Body of pancreas (tissue), 4 donors: ENCODE measurements at regions not wholly inside any gene's neighbourhood (a gene's known extent, or its start where the extent isn't known, plus 50 kb on each side); places are given as distances from the start of the nearest gene placed in this dataset.

ENCODE experiments used
- POLR2A ChIP-seq, 3 donors: fragments of 450-650 bp; IDR thresholded peaks; one replicate each; pipeline ENCODE4 v1.6.1; 2016; ENCODE audit warnings: antibody characterized with exemption in 3 of 3, mild to moderate bottlenecking in 2 of 3
- TF ChIP-seq, protein P1 (sequence below), 7 experiments: fragments of 450-650 bp in 4 of 7; fragments of 200-600 bp in 3 of 7; sonication (generic) in 3 of 7; IDR thresholded peaks; one replicate each; pipeline ENCODE4 v1.5.1; 2016 to 2019; ENCODE audit warnings: antibody characterized with exemption in 7 of 7

DNA sequence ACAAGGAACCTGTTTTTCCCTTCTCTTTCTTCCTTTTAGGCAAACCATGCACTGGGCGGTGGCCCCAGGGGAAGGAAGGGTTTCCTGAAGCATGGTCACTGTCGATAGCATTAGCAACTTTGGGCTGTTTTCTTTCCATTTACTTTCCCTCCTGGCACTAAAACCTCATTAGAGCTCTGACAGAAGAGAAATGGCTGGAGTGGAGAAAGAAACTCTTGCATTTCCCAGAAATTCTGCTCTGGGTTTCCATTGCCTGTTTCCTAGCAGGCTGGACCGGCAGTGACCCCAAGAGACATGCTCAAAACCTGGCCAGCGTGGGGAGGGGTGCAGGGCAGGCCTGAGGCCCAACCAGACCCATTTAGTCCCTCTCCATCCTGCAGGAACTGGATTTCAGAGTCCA lies 230.7 kb upstream of the CCL2 start:
- TF ChIP-seq, protein P1, sequence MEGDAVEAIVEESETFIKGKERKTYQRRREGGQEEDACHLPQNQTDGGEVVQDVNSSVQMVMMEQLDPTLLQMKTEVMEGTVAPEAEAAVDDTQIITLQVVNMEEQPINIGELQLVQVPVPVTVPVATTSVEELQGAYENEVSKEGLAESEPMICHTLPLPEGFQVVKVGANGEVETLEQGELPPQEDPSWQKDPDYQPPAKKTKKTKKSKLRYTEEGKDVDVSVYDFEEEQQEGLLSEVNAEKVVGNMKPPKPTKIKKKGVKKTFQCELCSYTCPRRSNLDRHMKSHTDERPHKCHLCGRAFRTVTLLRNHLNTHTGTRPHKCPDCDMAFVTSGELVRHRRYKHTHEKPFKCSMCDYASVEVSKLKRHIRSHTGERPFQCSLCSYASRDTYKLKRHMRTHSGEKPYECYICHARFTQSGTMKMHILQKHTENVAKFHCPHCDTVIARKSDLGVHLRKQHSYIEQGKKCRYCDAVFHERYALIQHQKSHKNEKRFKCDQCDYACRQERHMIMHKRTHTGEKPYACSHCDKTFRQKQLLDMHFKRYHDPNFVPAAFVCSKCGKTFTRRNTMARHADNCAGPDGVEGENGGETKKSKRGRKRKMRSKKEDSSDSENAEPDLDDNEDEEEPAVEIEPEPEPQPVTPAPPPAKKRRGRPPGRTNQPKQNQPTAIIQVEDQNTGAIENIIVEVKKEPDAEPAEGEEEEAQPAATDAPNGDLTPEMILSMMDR (IDR thresholded peaks at IDR 0.05) = no peak
- no peak for TF ChIP-seq POLR2A (IDR thresholded peaks at IDR 0.05)
